ENCODE measurements at regions not wholly inside any gene's neighbourhood (a gene's known extent, or its start where the extent isn't known, plus 50 kb on each side); places are given as distances from the start of the nearest gene placed in this dataset.

- ATAC-seq (no peak), FAIRE-seq (no peak), DNase-seq (ENCODE audit: low read depth, low spot score) (no peak)
- ChIA-PET RAD21 (ENCODE audit: unreplicated experiment) (no interaction called here), SMC1A (ENCODE audit: uncharacterized antibody, unreplicated experiment) (interaction anchor here (0.6 kb wide), 1 partner anchor 11 kb away, joined by 3 read pairs; no protein-coding TSS in a partner anchor), CTCF (no interaction called here), POLR2A (no interaction called here)
- Histone ChIP-seq H3K9me3 (replicated peaks; ENCODE audit: control insufficient read depth, insufficient read depth, low read length) (no peaks in the 10 kb centered on the region), H3K4me2 (ENCODE audit: control insufficient read depth, insufficient read depth) (no peak overlapping the region), H3K79me2 (ENCODE audit: control insufficient read depth, insufficient read depth, low read length) (no peaks in the 10 kb centered on the region), H3K4me3 (no peak overlapping the region), H3K9ac (ENCODE audit: control insufficient read depth, insufficient read depth, low read length) (no peak overlapping the region), H3K4me1 (ENCODE audit: control insufficient read depth, insufficient read depth, low read length) (no peaks in the 10 kb centered on the region), H2AFZ (ENCODE audit: control insufficient read depth, low read depth, low read length) (no peak overlapping the region), H3K27me3 (replicated peaks in 1 of 2; ENCODE audit: control insufficient read depth in 2 of 2, insufficient read depth in 2 of 2, low read length in 1 of 2) (no peaks in the 10 kb centered on the region), H3K36me3 (ENCODE audit: control insufficient read depth in 2 of 2, insufficient read depth in 2 of 2, low read length in 1 of 2) (no peaks in the 10 kb centered on the region), H4K20me1 (ENCODE audit: control insufficient read depth, insufficient read depth) (no peaks in the 10 kb centered on the region), H3K27ac (ENCODE audit: control insufficient read depth, insufficient read depth) (no peak overlapping the region)
- WGBS (ENCODE audit: insufficient coverage, insufficient replicate concordance, low lambda C conversion rate, missing lambda C conversion rate) = 38% methylated on average over 6 of the region's 6 CpGs
- in situ Hi-C loops (cut with MboI) = loop anchor here (10.0 kb wide), 1 partner anchor 348 kb away; no protein-coding TSS in a partner anchor
- intact Hi-C loops (cut with micrococcal nuclease; ENCODE audit: unreplicated experiment) = no loop called here
- BruUV-seq (replicated peaks) = no TSS peak
- TF ChIP-seq NFIC (IDR thresholded peaks at IDR 0.05; ENCODE audit: low read depth, low read length) (no peak), JUNB (IDR thresholded peaks at IDR 0.05) (no peak), SIX5 (IDR thresholded peaks at IDR 0.05; ENCODE audit: low read depth, low read length, severe bottlenecking) (no peak), NBN (IDR thresholded peaks at IDR 0.05) (no peak), BCLAF1 (IDR thresholded peaks at IDR 0.05) (no peak), SUPT20H (IDR thresholded peaks at IDR 0.05; ENCODE audit: borderline replicate concordance, control insufficient read depth, low read depth, low read length) (no peak), ATF7 (IDR thresholded peaks at IDR 0.05; ENCODE audit: low read depth) (no peak), ZBTB11 (CRISPR knock-in tag; IDR thresholded peaks at IDR 0.05) (no peak), YY1 (IDR thresholded peaks at IDR 0.05; ENCODE audit: low read depth, low read length) (no peak), SREBF1 (IDR thresholded peaks at IDR 0.05; ENCODE audit: low read length) (no peak), KAT2A (conservative IDR thresholded peaks at IDR 0.05; ENCODE audit: control insufficient read depth, low read depth, low read length) (no peak), BHLHE40 (IDR thresholded peaks at IDR 0.05; ENCODE audit: borderline replicate concordance in 1 of 2, low read depth in 2 of 2, low read length in 1 of 2) (no peak), ZBED1 (IDR thresholded peaks at IDR 0.05; ENCODE audit: borderline replicate concordance) (no peak), GABPA (IDR thresholded peaks at IDR 0.05; ENCODE audit: low read depth) (no peak)
- TF ChIP-seq, protein P1, sequence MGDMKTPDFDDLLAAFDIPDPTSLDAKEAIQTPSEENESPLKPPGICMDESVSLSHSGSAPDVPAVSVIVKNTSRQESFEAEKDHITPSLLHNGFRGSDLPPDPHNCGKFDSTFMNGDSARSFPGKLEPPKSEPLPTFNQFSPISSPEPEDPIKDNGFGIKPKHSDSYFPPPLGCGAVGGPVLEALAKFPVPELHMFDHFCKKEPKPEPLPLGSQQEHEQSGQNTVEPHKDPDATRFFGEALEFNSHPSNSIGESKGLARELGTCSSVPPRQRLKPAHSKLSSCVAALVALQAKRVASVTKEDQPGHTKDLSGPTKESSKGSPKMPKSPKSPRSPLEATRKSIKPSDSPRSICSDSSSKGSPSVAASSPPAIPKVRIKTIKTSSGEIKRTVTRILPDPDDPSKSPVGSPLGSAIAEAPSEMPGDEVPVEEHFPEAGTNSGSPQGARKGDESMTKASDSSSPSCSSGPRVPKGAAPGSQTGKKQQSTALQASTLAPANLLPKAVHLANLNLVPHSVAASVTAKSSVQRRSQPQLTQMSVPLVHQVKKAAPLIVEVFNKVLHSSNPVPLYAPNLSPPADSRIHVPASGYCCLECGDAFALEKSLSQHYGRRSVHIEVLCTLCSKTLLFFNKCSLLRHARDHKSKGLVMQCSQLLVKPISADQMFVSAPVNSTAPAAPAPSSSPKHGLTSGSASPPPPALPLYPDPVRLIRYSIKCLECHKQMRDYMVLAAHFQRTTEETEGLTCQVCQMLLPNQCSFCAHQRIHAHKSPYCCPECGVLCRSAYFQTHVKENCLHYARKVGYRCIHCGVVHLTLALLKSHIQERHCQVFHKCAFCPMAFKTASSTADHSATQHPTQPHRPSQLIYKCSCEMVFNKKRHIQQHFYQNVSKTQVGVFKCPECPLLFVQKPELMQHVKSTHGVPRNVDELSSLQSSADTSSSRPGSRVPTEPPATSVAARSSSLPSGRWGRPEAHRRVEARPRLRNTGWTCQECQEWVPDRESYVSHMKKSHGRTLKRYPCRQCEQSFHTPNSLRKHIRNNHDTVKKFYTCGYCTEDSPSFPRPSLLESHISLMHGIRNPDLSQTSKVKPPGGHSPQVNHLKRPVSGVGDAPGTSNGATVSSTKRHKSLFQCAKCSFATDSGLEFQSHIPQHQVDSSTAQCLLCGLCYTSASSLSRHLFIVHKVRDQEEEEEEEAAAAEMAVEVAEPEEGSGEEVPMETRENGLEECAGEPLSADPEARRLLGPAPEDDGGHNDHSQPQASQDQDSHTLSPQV (IDR thresholded peaks at IDR 0.05) = no peak
These were observed 87.6 kb upstream of the SLC25A26 start for GRCh38 chr3:66133050-66133757.

Measured in GM12878 (cell line).